ENCODE measurements at regions not wholly inside any gene's neighbourhood (a gene's known extent, or its start where the extent isn't known, plus 50 kb on each side); places are given as distances from the start of the nearest gene placed in this dataset.

- in situ Hi-C loops (cut with HindIII; ENCODE audit: low sequenced_read_pairs): no loop called here
- no peak for DNase-seq (ENCODE audit: low spot score)
Measured at GRCh38 chr6:19757036-19757435, 80.1 kb upstream of the ID4 start.

GRCh38 chr6:19759117-19759880, 77.9 kb upstream of the ID4 start:
- in situ Hi-C loops (cut with HindIII; ENCODE audit: low sequenced_read_pairs): no loop called here
- DNase-seq (ENCODE audit: low spot score): no peak

GRCh38 chr6:19761121-19761520, 76.0 kb upstream of the ID4 start:
- no peak for DNase-seq (ENCODE audit: low spot score)
- in situ Hi-C loops (cut with HindIII; ENCODE audit: low sequenced_read_pairs): no loop called here

GRCh38 chr6:19771753-19772336, 65.3 kb upstream of the ID4 start:
- no peak for DNase-seq (ENCODE audit: low spot score)
- in situ Hi-C loops (cut with HindIII; ENCODE audit: low sequenced_read_pairs): no loop called here

- in situ Hi-C loops (cut with HindIII; ENCODE audit: low sequenced_read_pairs): no loop called here
- no peak for DNase-seq (ENCODE audit: low spot score)
Measured at GRCh38 chr6:19772891-19773290, 64.3 kb upstream of the ID4 start.

GRCh38 chr6:19781269-19781668, 55.9 kb upstream of the ID4 start:
- in situ Hi-C loops (cut with HindIII; ENCODE audit: low sequenced_read_pairs): no loop called here
- no peak for DNase-seq (ENCODE audit: low spot score)

GRCh38 chr6:19782588-19782987, 54.6 kb upstream of the ID4 start:
- in situ Hi-C loops (cut with HindIII; ENCODE audit: low sequenced_read_pairs): no loop called here
- no peak for DNase-seq (ENCODE audit: low spot score)

All from G401 (cell line).